ENCODE measurements at regions not wholly inside any gene's neighbourhood (a gene's known extent, or its start where the extent isn't known, plus 50 kb on each side); places are given as distances from the start of the nearest gene placed in this dataset.

DNA sequence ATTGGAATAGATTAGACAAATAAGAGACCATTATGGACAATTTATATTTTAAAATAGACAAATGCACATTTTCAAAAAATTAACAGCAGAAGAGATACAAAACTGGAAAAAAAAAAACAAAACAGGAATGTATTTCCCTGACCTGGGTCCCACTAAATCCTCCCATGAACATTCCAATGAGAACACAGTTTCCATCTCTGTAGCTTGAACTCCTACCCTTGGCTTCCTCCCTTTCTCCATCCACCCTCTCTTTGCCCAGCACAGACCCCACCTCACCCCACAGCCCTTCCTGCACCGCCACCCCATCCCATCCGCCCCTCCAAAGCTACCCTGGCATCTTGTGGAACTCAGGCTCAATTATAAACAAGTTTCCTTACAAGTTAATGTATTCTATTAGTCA, 71.2 kb upstream of the MPP7 start:
- Histone ChIP-seq H3K4me1 (peaks cover 0 to 6% (median 0%) of the 10 kb centered on the region in 3 donors), H3K9me3 (no peaks in the 10 kb centered on the region), H3K27ac (no peak overlapping the region), H3K27me3 (no peaks in the 10 kb centered on the region), H3K4me3 (no peak overlapping the region), H3K36me3 (no peaks in the 10 kb centered on the region)
- intact Hi-C loops (cut with DNase I), result no loop called here
- no peak for ATAC-seq
- no peak for DNase-seq
- WGBS, 2 donors, result 88 to 94% methylated on average over 2 of the region's 2 CpGs
- TF ChIP-seq CTCF (IDR thresholded peaks at IDR 0.05), result no peak
- no peak for FAIRE-seq

DNA sequence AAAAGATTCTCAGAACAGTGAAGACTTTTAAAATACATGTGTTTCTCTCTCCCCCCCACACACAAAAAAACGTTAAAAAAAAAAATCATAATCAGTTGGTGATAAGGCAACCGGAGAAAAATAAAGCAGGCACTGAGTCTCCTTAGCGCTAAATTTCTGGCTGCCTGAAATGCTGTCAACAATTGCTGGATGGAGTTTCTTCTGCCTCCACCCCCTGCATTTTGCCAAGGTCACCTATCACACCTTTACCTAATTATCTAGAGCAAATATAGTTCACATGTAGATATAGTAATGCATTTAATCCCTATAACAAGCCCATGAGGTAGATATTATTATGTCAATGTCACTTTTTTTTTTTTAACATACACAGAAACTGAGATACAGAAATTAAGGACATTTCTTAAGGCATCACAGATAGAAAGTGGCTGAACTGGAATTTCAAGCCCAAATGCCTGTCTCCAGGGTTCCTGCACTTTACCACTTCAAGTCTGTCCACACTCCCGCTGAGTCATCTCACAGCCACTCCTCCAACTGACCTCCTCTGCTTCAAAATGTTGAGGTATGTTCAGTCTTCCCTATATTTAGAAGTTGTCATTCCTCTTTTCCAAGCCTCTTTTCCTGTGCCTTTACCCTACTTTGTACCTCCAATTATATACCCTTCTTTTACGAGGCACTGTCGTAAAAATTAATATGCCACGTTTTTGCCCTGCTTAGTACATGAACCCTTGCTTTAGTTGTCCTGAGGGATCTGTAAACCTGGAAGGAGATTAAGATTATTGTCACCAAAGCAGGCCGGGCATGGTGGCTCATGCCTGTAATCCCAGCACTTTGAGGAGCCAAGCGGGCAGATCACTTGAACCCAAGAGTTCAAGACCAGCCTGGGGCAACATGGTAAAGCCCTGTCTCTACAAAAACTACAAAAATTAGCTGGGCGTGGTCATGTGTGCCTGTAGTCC, 72.8 kb upstream of the MPP7 start:
- no peaks in the 10 kb centered on the region for H3K27me3 ChIP-seq
- 51 to 56% methylated on average over 10 of the region's 10 CpGs for WGBS, 2 donors
- no peaks in the 10 kb centered on the region for H3K9me3 ChIP-seq
- peak overlapping the region in 1 of 4 donors; percentile 23 for H3K27ac ChIP-seq
- H3K36me3 ChIP-seq, result no peaks in the 10 kb centered on the region
- H3K4me3 ChIP-seq, result no peak overlapping the region
- ATAC-seq (peak; percentile 80 to 91 (median 86)), FAIRE-seq (no peak), DNase-seq (peak in 3 of 6 donors; percentile 40 to 46 (median 46))
- intact Hi-C loops (cut with DNase I), result no loop called here
- H3K4me1 ChIP-seq, result peaks cover 0 to 6% (median 0%) of the 10 kb centered on the region in 3 donors
- no peak for TF ChIP-seq CTCF (IDR thresholded peaks at IDR 0.05)

DNA sequence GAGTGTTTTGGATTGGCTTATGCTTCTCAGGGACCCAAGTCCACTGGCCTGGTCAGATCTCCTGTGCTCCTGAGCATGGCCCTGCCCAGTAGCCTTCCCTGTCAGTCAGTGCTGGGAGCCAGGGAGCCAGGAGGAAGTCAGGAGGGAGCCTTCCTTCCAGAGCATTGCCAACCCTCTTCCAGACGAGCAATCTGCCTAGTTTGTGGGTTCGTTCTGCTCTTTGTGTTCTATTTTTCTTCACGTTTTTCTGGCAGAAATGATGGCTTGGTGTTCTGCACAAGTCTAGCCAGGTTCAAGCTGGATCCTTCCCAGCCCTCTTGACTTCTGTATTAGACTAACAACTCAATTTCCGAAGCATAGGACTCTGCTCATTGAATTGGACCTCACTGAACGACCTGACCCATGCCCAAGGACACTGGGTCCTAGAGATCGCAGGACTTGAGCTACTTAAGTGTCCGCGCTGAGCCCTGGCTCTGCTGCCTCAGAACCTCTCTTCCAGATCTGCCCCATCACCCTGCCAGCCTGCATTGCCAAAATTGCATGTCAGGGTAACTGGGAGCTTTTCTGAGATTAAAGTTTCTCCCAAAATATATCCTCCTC, 76.2 kb upstream of the MPP7 start:
- intact Hi-C loops (cut with DNase I), result no loop called here
- 76 to 77% methylated on average over 8 of the region's 8 CpGs for WGBS, 2 donors
- ATAC-seq, result no peak
- DNase-seq, result no peak
- H3K4me1 ChIP-seq, result peaks cover 0 to 6% (median 0%) of the 10 kb centered on the region in 3 donors
- H3K4me3 ChIP-seq, result no peak overlapping the region
- FAIRE-seq, result no peak
- TF ChIP-seq CTCF (IDR thresholded peaks at IDR 0.05), result no peak
- H3K27ac ChIP-seq, result no peak overlapping the region
- H3K36me3 ChIP-seq, result no peaks in the 10 kb centered on the region
- no peaks in the 10 kb centered on the region for H3K27me3 ChIP-seq
- no peaks in the 10 kb centered on the region for H3K9me3 ChIP-seq

DNA sequence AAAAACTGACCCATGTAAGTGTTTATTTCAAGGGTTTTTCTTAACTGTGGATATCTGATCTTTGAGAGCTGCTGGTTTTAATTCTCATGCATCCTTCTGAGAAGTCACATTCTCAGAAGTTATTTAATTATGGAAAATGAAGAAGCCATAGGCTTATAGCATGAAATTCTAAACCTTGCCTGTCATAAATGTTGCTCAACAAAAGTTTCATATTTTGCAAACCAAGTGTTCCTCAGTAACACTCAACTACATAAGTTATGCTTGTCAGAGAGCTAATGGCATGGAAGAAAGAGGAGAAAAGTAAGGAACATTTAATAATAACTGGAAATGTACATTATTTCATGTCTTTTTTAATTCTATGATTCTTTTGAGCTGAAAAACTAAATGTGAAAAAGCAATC, 78.6 kb upstream of the MPP7 start:
- no peak for DNase-seq
- Histone ChIP-seq H3K27me3 (no peaks in the 10 kb centered on the region), H3K36me3 (no peaks in the 10 kb centered on the region), H3K4me3 (no peak overlapping the region), H3K27ac (no peak overlapping the region), H3K4me1 (no peaks in the 10 kb centered on the region), H3K9me3 (no peaks in the 10 kb centered on the region)
- intact Hi-C loops (cut with DNase I), result loop anchor here in 2 of 3 donors (5.0 to 10.0 kb wide), 3 partner anchors 77 to 134 kb away; partner anchors contain the start of gene MPP7 (in 1 of the 2)
- peak; percentile 13 for FAIRE-seq
- TF ChIP-seq CTCF (IDR thresholded peaks at IDR 0.05), result no peak
- ATAC-seq, result no peak

All from pancreas (tissue), 10 donors.